Fibroblast of lung (primary cell): ENCODE measurements at regions not wholly inside any gene's neighbourhood (a gene's known extent, or its start where the extent isn't known, plus 50 kb on each side); places are given as distances from the start of the nearest gene placed in this dataset.

Source experiments
- DNase-seq, 2 donors: peaks; one replicate each; pipeline versions ENCODE4 v3.0.0 to v3.0.0-alpha.2; 2010; ENCODE audit warnings: low read depth in 2 of 2
- H2AFZ ChIP-seq: 2 replicates; pipeline ENCODE4 v1.5.1; 2012; ENCODE audit warnings: low read length, control low read depth, inconsistent platforms
- H3K27ac ChIP-seq: 2 replicates; pipeline ENCODE4 v1.5.1; 2011; ENCODE audit warnings: low read length, control low read depth; ENCODE audit not compliant: insufficient read depth
- H3K27me3 ChIP-seq: 2 replicates; pipeline ENCODE4 v1.5.1; 2011; ENCODE audit warnings: mild to moderate bottlenecking, low read length; ENCODE audit not compliant: control insufficient read depth, insufficient read depth
- H3K36me3 ChIP-seq: 2 replicates; pipeline ENCODE4 v1.5.1; 2011; ENCODE audit warnings: low read length; ENCODE audit not compliant: control insufficient read depth, insufficient read depth
- H3K4me1 ChIP-seq: 2 replicates; pipeline ENCODE4 v1.5.1; 2011; ENCODE audit warnings: low read length; ENCODE audit not compliant: control insufficient read depth, insufficient read depth; ENCODE audit errors: extremely low read depth
- H3K4me2 ChIP-seq: 2 replicates; pipeline ENCODE4 v1.5.1; 2011; ENCODE audit warnings: low read length, control low read depth; ENCODE audit not compliant: insufficient read depth; ENCODE audit errors: extremely low read depth
- H3K4me3 ChIP-seq, 4 experiments: fragments of 200-600 bp in 1 of 4; sonication (generic) in 1 of 4; replicated peaks in 1 of 4; 2 replicates each; pipeline ENCODE4 v1.5.1; 2011 to 2016; ENCODE audit warnings: low read length in 4 of 4, low read depth in 3 of 4, mild to moderate bottlenecking in 3 of 4, control low read depth in 2 of 4, inconsistent platforms in 1 of 4, mixed read lengths in 1 of 4; ENCODE audit not compliant: insufficient read depth in 1 of 4; ENCODE audit errors: control extremely low read depth in 1 of 4
- H3K79me2 ChIP-seq: 2 replicates; pipeline ENCODE4 v1.5.1; 2012; ENCODE audit warnings: mild to moderate bottlenecking, low read length, inconsistent platforms; ENCODE audit not compliant: control insufficient read depth, insufficient read depth
- H3K9ac ChIP-seq: 2 replicates; pipeline ENCODE4 v1.5.1; 2011; ENCODE audit warnings: mild to moderate bottlenecking, low read length, control low read depth; ENCODE audit not compliant: insufficient read depth
- H3K9me3 ChIP-seq: 2 replicates; pipeline ENCODE4 v1.5.1; 2012; ENCODE audit warnings: low read depth, low read length; ENCODE audit not compliant: control insufficient read depth, insufficient read depth
- H4K20me1 ChIP-seq: 2 replicates; pipeline ENCODE4 v1.5.1; 2011; ENCODE audit warnings: low read length; ENCODE audit not compliant: control insufficient read depth, insufficient read depth; ENCODE audit errors: extremely low read depth
- CTCF ChIP-seq, 2 donors: IDR thresholded peaks in 1 of 2; conservative IDR thresholded peaks in 1 of 2; 1 replicate in 1 of 2; 2 replicates in 1 of 2; pipeline ENCODE4 v1.5.1; 2011 to 2012; ENCODE audit warnings: low read length in 2 of 2, control low read depth in 1 of 2, inconsistent platforms in 1 of 2, low read depth in 1 of 2, mild to moderate bottlenecking in 1 of 2
- EZH2 ChIP-seq: IDR thresholded peaks from 2 replicates; pipeline ENCODE4 v1.5.1; 2012; ENCODE audit warnings: low read length, control low read depth, mild to moderate bottlenecking; ENCODE audit errors: missing control alignments

GRCh38 chr2:199602896-199603717, 145.4 kb upstream of the SATB2 start:
- TF ChIP-seq EZH2, result no peak
- no peak for TF ChIP-seq CTCF (conservative IDR thresholded peaks at IDR 0.05 in 1 of 2, IDR thresholded peaks at IDR 0.05 in 1 of 2; ENCODE audit: low read depth in 1 of 2, low read length in 2 of 2)
- Histone ChIP-seq H3K4me2 (no peak overlapping the region), H4K20me1 (no peaks in the 10 kb centered on the region), H3K27ac (no peak overlapping the region), H2AFZ (no peak overlapping the region), H3K9ac (no peak overlapping the region), H3K4me1 (no peaks in the 10 kb centered on the region), H3K27me3 (no peaks in the 10 kb centered on the region), H3K36me3 (no peaks in the 10 kb centered on the region), H3K9me3 (no peaks in the 10 kb centered on the region), H3K4me3 (no peak overlapping the region), H3K79me2 (no peaks in the 10 kb centered on the region)
- DNase-seq, result peak in 1 of 2 donors; percentile 48

GRCh38 chr2:199602271-199602895, 144.6 kb upstream of the SATB2 start:
- Histone ChIP-seq H3K27ac (no peak overlapping the region), H3K4me3 (no peak overlapping the region), H3K4me1 (no peaks in the 10 kb centered on the region), H3K4me2 (no peak overlapping the region), H3K36me3 (no peaks in the 10 kb centered on the region), H3K9me3 (no peaks in the 10 kb centered on the region), H4K20me1 (no peaks in the 10 kb centered on the region), H3K9ac (no peak overlapping the region), H3K27me3 (no peaks in the 10 kb centered on the region), H2AFZ (no peak overlapping the region), H3K79me2 (no peaks in the 10 kb centered on the region)
- TF ChIP-seq CTCF (conservative IDR thresholded peaks at IDR 0.05 in 1 of 2, IDR thresholded peaks at IDR 0.05 in 1 of 2; ENCODE audit: low read depth in 1 of 2, low read length in 2 of 2) (peak in 1 of 2 donors; percentile 18), EZH2 (no peak)
- DNase-seq, result peak; percentile 7 to 10

GRCh38 chr2:199596549-199596948, 138.8 kb upstream of the SATB2 start:
- no peaks in the 10 kb centered on the region for H3K36me3 ChIP-seq
- H3K4me1 ChIP-seq, result no peaks in the 10 kb centered on the region
- H3K79me2 ChIP-seq, result no peaks in the 10 kb centered on the region
- TF ChIP-seq EZH2 (no peak), CTCF (conservative IDR thresholded peaks at IDR 0.05 in 1 of 2, IDR thresholded peaks at IDR 0.05 in 1 of 2; ENCODE audit: low read depth in 1 of 2, low read length in 2 of 2) (peak; percentile 49 to 57)
- H3K4me2 ChIP-seq, result no peak overlapping the region
- H3K27me3 ChIP-seq, result no peaks in the 10 kb centered on the region
- no peak overlapping the region for H3K9ac ChIP-seq
- no peaks in the 10 kb centered on the region for H4K20me1 ChIP-seq
- no peak overlapping the region for H3K4me3 ChIP-seq
- H3K9me3 ChIP-seq, result no peaks in the 10 kb centered on the region
- no peak overlapping the region for H3K27ac ChIP-seq
- no peak overlapping the region for H2AFZ ChIP-seq
- DNase-seq, result peak in 1 of 2 donors; percentile 35
